Epithelial cell of esophagus (primary cell): ENCODE measurements at regions not wholly inside any gene's neighbourhood (a gene's known extent, or its start where the extent isn't known, plus 50 kb on each side); places are given as distances from the start of the nearest gene placed in this dataset.

Experiments used
- DNase-seq: peaks from one replicate; pipeline ENCODE4 v3.0.0; 2010; ENCODE audit warnings: low read depth
- H3K4me3 ChIP-seq: 2 replicates; pipeline ENCODE4 v1.5.1; 2011; ENCODE audit warnings: mild to moderate bottlenecking, low read length, control low read depth
- TF ChIP-seq, protein P1 (sequence below): IDR thresholded peaks from 2 replicates; pipeline ENCODE4 v1.5.1; 2011; ENCODE audit warnings: low read depth, mild to moderate bottlenecking, low read length, control low read depth, inconsistent platforms; ENCODE audit not compliant: insufficient read depth; ENCODE audit errors: missing control alignments

DNA sequence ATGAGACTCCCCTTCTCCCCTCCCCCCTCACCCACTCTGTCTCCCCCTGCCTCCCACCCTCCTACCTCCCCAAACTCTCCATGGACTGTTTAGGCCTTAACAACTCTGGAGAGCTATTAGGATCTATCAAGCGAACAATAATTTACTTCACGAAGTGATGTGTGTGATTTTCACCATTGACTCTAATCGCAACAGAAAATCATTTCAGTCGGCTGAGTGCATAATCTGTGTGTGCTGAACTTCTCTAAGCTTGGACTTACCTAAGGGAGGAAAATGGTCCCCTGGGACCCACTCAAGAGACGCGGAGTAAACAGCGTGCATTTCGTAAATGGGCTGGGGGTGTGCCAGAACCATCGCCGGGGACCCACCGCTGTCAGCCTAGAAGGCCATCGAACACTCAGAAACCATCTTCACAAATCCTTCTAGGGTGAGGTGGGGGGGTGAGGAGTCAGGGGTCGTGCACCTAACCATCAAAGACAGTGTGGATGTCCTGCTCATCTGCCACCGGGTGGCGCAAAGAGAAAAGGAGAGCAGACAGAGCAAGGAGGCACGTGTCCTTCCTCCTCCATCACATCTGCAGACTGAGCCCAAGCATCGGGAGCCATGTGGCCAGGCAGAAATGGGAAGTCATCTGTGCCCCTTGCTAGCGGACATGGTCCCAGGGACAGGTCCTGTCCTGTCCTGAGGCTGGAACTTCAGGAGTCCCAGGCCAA lies 62.1 kb upstream of the NUP50 start:
- no peak overlapping the region for H3K4me3 ChIP-seq
- TF ChIP-seq, protein P1, sequence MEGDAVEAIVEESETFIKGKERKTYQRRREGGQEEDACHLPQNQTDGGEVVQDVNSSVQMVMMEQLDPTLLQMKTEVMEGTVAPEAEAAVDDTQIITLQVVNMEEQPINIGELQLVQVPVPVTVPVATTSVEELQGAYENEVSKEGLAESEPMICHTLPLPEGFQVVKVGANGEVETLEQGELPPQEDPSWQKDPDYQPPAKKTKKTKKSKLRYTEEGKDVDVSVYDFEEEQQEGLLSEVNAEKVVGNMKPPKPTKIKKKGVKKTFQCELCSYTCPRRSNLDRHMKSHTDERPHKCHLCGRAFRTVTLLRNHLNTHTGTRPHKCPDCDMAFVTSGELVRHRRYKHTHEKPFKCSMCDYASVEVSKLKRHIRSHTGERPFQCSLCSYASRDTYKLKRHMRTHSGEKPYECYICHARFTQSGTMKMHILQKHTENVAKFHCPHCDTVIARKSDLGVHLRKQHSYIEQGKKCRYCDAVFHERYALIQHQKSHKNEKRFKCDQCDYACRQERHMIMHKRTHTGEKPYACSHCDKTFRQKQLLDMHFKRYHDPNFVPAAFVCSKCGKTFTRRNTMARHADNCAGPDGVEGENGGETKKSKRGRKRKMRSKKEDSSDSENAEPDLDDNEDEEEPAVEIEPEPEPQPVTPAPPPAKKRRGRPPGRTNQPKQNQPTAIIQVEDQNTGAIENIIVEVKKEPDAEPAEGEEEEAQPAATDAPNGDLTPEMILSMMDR: peak; percentile 79
- DNase-seq: peak; percentile 74

DNA sequence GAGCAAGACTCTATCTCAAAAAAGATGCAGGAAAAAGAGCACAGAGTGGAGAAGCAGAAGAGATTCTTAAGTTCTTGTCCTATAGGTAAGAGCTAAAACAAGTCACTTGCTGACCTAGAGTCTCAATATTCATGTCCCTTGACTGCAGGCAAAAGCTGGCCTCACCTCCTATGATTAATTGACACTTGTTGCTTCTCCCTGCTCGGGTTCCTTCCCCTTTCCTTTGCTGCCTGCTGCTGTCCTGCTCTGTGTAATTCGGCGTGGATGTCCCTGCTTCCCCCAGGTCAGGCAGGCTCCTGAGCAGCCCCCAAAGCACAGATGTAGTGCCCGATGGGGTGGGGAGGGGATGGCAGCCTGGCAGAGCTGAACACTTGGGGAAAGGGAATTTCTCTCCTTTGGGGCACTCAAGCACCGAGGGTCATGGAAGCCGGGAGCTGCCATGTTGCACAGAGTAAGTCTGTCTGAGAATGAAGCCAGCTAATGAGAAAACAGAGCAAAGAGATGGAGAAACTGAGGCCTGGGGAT lies 60.8 kb upstream of the NUP50 start:
- no peak overlapping the region for H3K4me3 ChIP-seq
- TF ChIP-seq, protein P1: no peak
- DNase-seq: no peak

DNA sequence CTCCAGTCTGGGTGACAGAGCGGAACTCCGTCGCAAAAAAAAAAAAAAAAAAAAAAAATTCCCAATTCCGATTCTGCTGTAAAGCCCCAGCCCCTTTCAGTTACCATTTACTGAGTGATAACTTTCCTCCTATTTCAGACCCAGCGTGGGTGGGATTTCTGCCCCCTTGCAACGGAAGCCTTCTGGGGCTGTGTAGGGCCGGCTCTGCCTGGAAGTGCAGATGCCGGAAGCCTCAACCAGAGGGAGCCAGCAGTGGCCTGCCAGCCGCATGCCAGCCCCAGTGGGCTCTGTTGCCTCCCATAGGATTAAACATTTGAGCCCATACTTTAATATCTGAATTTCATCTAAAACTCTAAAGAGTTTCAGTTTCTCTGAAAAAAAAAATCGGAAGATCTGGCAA lies 60.0 kb upstream of the NUP50 start:
- DNase-seq: no peak
- no peak overlapping the region for H3K4me3 ChIP-seq
- TF ChIP-seq, protein P1: no peak

DNA sequence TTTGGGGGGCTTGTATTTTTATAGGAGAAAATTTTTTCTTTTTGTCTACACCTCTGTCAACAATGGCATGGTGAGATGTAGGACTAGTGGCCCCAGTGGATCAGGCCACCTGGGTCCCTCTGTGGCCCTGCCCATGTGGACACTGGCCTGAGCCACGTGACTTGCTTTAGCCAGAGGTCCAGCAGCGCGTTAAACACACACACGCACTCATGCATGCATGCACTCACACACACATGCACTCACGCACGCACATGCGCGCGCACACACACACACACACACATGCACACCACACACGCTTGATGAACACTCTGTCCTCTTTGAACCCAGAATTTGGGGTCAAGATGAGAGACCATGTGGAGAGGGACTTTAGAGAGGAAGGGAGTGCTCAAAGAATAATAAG lies 59.4 kb upstream of the NUP50 start:
- no peak for DNase-seq
- TF ChIP-seq, protein P1: no peak
- no peak overlapping the region for H3K4me3 ChIP-seq

DNA sequence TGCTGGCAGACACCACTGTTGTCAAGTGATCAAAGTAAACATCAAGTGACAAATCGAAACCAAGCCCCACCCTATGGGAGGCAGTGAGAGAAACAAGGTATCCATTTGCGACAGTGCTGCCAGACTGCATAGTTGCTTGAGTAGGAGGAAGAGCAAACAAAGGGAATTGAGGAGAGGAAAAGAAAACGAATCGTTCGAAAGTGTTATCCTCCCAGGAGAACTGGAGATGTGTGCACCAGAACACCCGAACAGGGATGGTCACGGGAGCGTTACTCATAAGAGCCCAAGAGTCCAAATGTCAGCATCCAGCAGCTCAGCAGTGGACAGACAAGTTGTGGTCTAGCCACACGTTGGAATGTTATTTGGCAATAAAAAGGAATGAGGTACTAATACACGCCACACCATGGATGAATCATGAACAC lies 58.4 kb upstream of the NUP50 start:
- peak overlapping the region; percentile 12 for H3K4me3 ChIP-seq
- TF ChIP-seq, protein P1: no peak
- DNase-seq: peak; percentile 82

DNA sequence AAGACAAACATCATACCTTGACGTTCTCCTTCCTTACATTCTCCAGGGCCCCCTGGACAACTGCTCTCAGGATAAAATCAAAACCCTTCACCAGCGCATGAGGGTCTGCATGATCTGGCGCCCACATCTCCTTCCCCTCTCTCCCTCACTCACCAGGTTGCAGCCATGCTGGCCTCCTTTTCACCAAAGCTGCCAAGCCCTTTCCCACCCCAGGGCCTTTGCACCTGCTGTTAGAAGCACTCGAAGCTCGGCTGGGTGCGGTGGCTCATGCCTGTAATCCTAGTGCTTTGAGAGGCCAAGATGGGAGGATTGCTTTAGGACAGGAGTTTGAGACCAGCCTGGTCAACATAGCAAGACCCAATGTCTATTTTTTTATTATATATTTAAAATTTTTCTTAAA lies 56.1 kb upstream of the NUP50 start:
- TF ChIP-seq, protein P1: no peak
- no peak for DNase-seq
- H3K4me3 ChIP-seq: no peak overlapping the region
